SK-N-SH (cell line): ENCODE measurements at regions not wholly inside any gene's neighbourhood (a gene's known extent, or its start where the extent isn't known, plus 50 kb on each side); places are given as distances from the start of the nearest gene placed in this dataset.

Source experiments
- CTCF ChIA-PET: fragments of 300-600, 350-600 bp; formaldehyde crosslinking; extraction: SDS; loops from one replicate; lab custom pipeline; 2021; lab: Yijun Ruan, JAX
- POLR2A ChIA-PET: fragments of 350-600 bp; sonication (Branson Sonifier 250); formaldehyde crosslinking; extraction: SDS; loops from one replicate; lab custom pipeline; 2020; ENCODE audit warnings: antibody characterized with exemption, inconsistent platforms; lab: Yijun Ruan, JAX
- DNase-seq: peaks from one replicate; pipeline ENCODE4 v3.0.0; 2012
- H2AFZ ChIP-seq: fragments of 200-600 bp; sonication (generic); 2 replicates; pipeline ENCODE4 v1.8.1; 2016; ENCODE audit warnings: antibody characterized with exemption, mild to moderate bottlenecking, low read depth
- H3F3A ChIP-seq: fragments of 200-600 bp; sonication (generic); replicated peaks from 2 replicates; pipeline ENCODE3; 2016; ENCODE audit warnings: antibody characterized with exemption, mild to moderate bottlenecking; ENCODE audit not compliant: insufficient read depth
- H3K27ac ChIP-seq, 2 experiments: fragments of 200-500 bp in 1 of 2; fragments of 200-600 bp in 1 of 2; sonication (Bioruptor generic) in 1 of 2; sonication (generic), shearing (Covaris generic) in 1 of 2; 2 replicates each; pipeline versions ENCODE4 v1.5.1 to v1.6.1; 2014 to 2016; ENCODE audit warnings: low read depth in 2 of 2, inconsistent platforms in 1 of 2, low read length in 1 of 2, mild to moderate bottlenecking in 1 of 2, mixed read lengths in 1 of 2
- H3K27me3 ChIP-seq: fragments of 200-600 bp; sonication (generic), shearing (Covaris generic); 2 replicates; pipeline ENCODE4 v1.6.1; 2016; ENCODE audit warnings: mixed run types; ENCODE audit not compliant: insufficient read depth
- H3K36me3 ChIP-seq, 2 experiments: fragments of 200-500 bp in 1 of 2; fragments of 200-600 bp in 1 of 2; sonication (Bioruptor generic) in 1 of 2; sonication (generic) in 1 of 2; replicated peaks in 1 of 2; 2 replicates each; pipeline versions ENCODE3 to v1.5.1; 2014 to 2016; ENCODE audit warnings: low read length in 1 of 2, mild to moderate bottlenecking in 1 of 2; ENCODE audit not compliant: insufficient read depth in 2 of 2, control insufficient read depth in 1 of 2
- H3K4me1 ChIP-seq, 2 experiments: fragments of 200-500 bp in 1 of 2; fragments of 200-600 bp in 1 of 2; sonication (Bioruptor generic) in 1 of 2; sonication (generic), shearing (Covaris generic) in 1 of 2; 2 replicates each; pipeline versions ENCODE4 v1.5.1 to v1.6.1; 2014 to 2016; ENCODE audit warnings: low read depth in 1 of 2, low read length in 1 of 2, mixed run types in 1 of 2; ENCODE audit not compliant: insufficient read depth in 2 of 2, control insufficient read depth in 1 of 2
- H3K4me2 ChIP-seq: fragments of 200-600 bp; sonication (generic), shearing (Covaris generic); 2 replicates; pipeline ENCODE4 v1.6.1; 2017; ENCODE audit warnings: mixed run types
- H3K4me3 ChIP-seq, 2 experiments: fragments of 200-500 bp in 1 of 2; fragments of 200-600 bp in 1 of 2; sonication (Bioruptor generic) in 1 of 2; sonication (generic), shearing (Covaris generic) in 1 of 2; 2 replicates each; pipeline versions ENCODE4 v1.5.1 to v1.8.1; 2014 to 2016; ENCODE audit warnings: low read depth in 2 of 2, inconsistent platforms in 1 of 2, low read length in 1 of 2, mild to moderate bottlenecking in 1 of 2, mixed read lengths in 1 of 2, moderate library complexity in 1 of 2
- H3K79me2 ChIP-seq: fragments of 200-600 bp; sonication (generic); 2 replicates; pipeline ENCODE4 v1.8.1; 2017; ENCODE audit warnings: mild to moderate bottlenecking; ENCODE audit not compliant: insufficient read depth
- H3K9ac ChIP-seq: fragments of 200-600 bp; sonication (generic); 2 replicates; pipeline ENCODE4 v1.6.1; 2017; ENCODE audit warnings: mixed run types
- H3K9me2 ChIP-seq: fragments of 200-600 bp; sonication (generic); 2 replicates; pipeline ENCODE4 v1.6.1; 2017; ENCODE audit warnings: mixed run types
- H3K9me3 ChIP-seq: fragments of 200-600 bp; sonication (generic); 2 replicates; pipeline ENCODE4 v1.6.1; 2017; ENCODE audit warnings: mixed run types, mild to moderate bottlenecking, moderate library complexity
- H4K20me1 ChIP-seq: fragments of 200-600 bp; sonication (generic); 2 replicates; pipeline ENCODE4 v1.6.1; 2017; ENCODE audit warnings: mild to moderate bottlenecking, mixed run types; ENCODE audit not compliant: insufficient read depth
- ELF1 ChIP-seq: IDR thresholded peaks from 2 replicates; pipeline ENCODE4 v1.4.0; 2012
- GATA2 ChIP-seq: sonication (generic); formaldehyde crosslinking; IDR thresholded peaks from 2 replicates; pipeline ENCODE4 v1.5.0; 2020; ENCODE audit warnings: mild to moderate bottlenecking, missing genetic modification reagents
- MAX ChIP-seq: IDR thresholded peaks from 2 replicates; pipeline ENCODE4 v1.4.0; 2012; ENCODE audit warnings: low read depth
- NFIC ChIP-seq: IDR thresholded peaks from 2 replicates; pipeline ENCODE4 v1.4.0; 2012; ENCODE audit warnings: borderline replicate concordance
- RAD21 ChIP-seq: IDR thresholded peaks from 2 replicates; pipeline ENCODE4 v1.6.1; 2012; ENCODE audit warnings: mild to moderate bottlenecking, low read length
- REST ChIP-seq: IDR thresholded peaks from 2 replicates; pipeline ENCODE4 v1.6.1; 2012; ENCODE audit warnings: mild to moderate bottlenecking, low read depth, low read length, moderate library complexity
- RFX5 ChIP-seq: IDR thresholded peaks from 2 replicates; pipeline ENCODE4 v1.6.1; 2012; ENCODE audit warnings: mild to moderate bottlenecking, improper control_type of control experiment, low read length
- SMC3 ChIP-seq: IDR thresholded peaks from 2 replicates; pipeline ENCODE4 v1.6.1; 2012; ENCODE audit warnings: low read depth, low read length, improper control_type of control experiment
- USF1 ChIP-seq: IDR thresholded peaks from 2 replicates; pipeline ENCODE4 v1.4.0; 2012; ENCODE audit warnings: low read depth, borderline replicate concordance
- YY1 ChIP-seq: IDR thresholded peaks from 2 replicates; pipeline ENCODE4 v1.4.0; 2012; ENCODE audit warnings: low read depth, mild to moderate bottlenecking
- WGBS: methylation state at CpG from one replicate; pipeline ENCODE4 v1.1.6; 2017; ENCODE audit warnings: low lambda C conversion rate; 5-methylcytosine and 5-hydroxymethylcytosine counted together

GRCh38 chr5:109529987-109530386 lies 120.2 kb upstream of the PJA2 start:
- H3K4me3 ChIP-seq = no peak overlapping the region
- ChIA-PET CTCF (interaction anchor here (0.9 kb wide), 1 partner anchor 51 kb away, joined by 3 read pairs; no protein-coding TSS in a partner anchor), POLR2A (no interaction called here)
- no peak overlapping the region for H3K4me2 ChIP-seq
- H3K9me2 ChIP-seq = no peaks in the 10 kb centered on the region
- H3F3A ChIP-seq = peaks cover 9% of the 10 kb centered on the region
- DNase-seq = no peak
- no peaks in the 10 kb centered on the region for H3K9me3 ChIP-seq
- H3K36me3 ChIP-seq = no peaks in the 10 kb centered on the region
- no peaks in the 10 kb centered on the region for H4K20me1 ChIP-seq
- no peaks in the 10 kb centered on the region for H3K79me2 ChIP-seq
- no peaks in the 10 kb centered on the region; a peak in 1 of 4 replicates for H3K4me1 ChIP-seq
- H3K9ac ChIP-seq = no peak overlapping the region
- 95% methylated on average over 2 of the region's 2 CpGs for WGBS
- TF ChIP-seq USF1 (no peak), RAD21 (no peak), SMC3 (no peak), YY1 (no peak)
- no peaks in the 10 kb centered on the region; the same call in 1 of the 2 replicates for H3K27me3 ChIP-seq
- H3K27ac ChIP-seq = no peak overlapping the region
- no peak overlapping the region for H2AFZ ChIP-seq

GRCh38 chr5:109529520-109529919 lies 119.7 kb upstream of the PJA2 start:
- no peak overlapping the region for H2AFZ ChIP-seq
- POLR2A ChIA-PET = no interaction called here
- WGBS = 63% methylated on average over 2 of the region's 2 CpGs

GRCh38 chr5:109524555-109524954 lies 114.8 kb upstream of the PJA2 start:
- no peak overlapping the region for H3K27ac ChIP-seq
- CTCF ChIA-PET = no interaction called here
- POLR2A ChIA-PET = no interaction called here
- TF ChIP-seq GATA2 (no peak), REST (no peak), RFX5 (no peak), MAX (no peak), NFIC (no peak)
- TF ChIP-seq, all 33 proteins: peak for 0
- no peaks in the 10 kb centered on the region for H3F3A ChIP-seq
- H3K27me3 ChIP-seq = no peaks in the 10 kb centered on the region; the same call in 1 of the 2 replicates
- H3K36me3 ChIP-seq = no peaks in the 10 kb centered on the region
- no peaks in the 10 kb centered on the region for H3K9me2 ChIP-seq
- no peak overlapping the region for H3K4me3 ChIP-seq
- H3K79me2 ChIP-seq = no peaks in the 10 kb centered on the region
- no peaks in the 10 kb centered on the region for H3K9me3 ChIP-seq
- no peak overlapping the region for H3K9ac ChIP-seq
- no peaks in the 10 kb centered on the region for H3K4me1 ChIP-seq
- no peaks in the 10 kb centered on the region for H4K20me1 ChIP-seq
- WGBS = 48% methylated on average over 2 of the region's 2 CpGs
- H2AFZ ChIP-seq = no peak overlapping the region
- DNase-seq = no peak
- no peak overlapping the region for H3K4me2 ChIP-seq

More at GRCh38 chr5:109529520-109529919, 119.7 kb upstream of the PJA2 start:
- Histone ChIP-seq H3K36me3 (no peaks in the 10 kb centered on the region), H3K9me3 (no peaks in the 10 kb centered on the region), H3K9me2 (no peaks in the 10 kb centered on the region), H4K20me1 (no peaks in the 10 kb centered on the region)
- TF ChIP-seq ELF1 = no peak
- TF ChIP-seq, all 33 proteins: peak for 0
- Histone ChIP-seq H3K27ac (no peak overlapping the region), H3K27me3 (no peaks in the 10 kb centered on the region; the same call in 1 of the 2 replicates), H3F3A (peaks cover 9% of the 10 kb centered on the region), H3K4me3 (no peak overlapping the region), H3K4me1 (no peaks in the 10 kb centered on the region; a peak in 1 of 4 replicates), H3K4me2 (no peak overlapping the region), H3K79me2 (no peaks in the 10 kb centered on the region), H3K9ac (no peak overlapping the region)
- no peak for DNase-seq
- CTCF ChIA-PET = interaction anchor here (0.9 kb wide), 1 partner anchor 51 kb away, joined by 3 read pairs; no protein-coding TSS in a partner anchor
